ENCODE measurements at regions not wholly inside any gene's neighbourhood (a gene's known extent, or its start where the extent isn't known, plus 50 kb on each side); places are given as distances from the start of the nearest gene placed in this dataset.
A peak's percentile ranks its signal among the peaks of the same experiment; 100 is the strongest.

GRCh38 chr7:97573065-97573464, 158.8 kb upstream of the TAC1 start (continued):
- TF ChIP-seq SOX15 (CRISPR knock-in tag; IDR thresholded peaks at IDR 0.05) (no peak), E2F5 (CRISPR knock-in tag; IDR thresholded peaks at IDR 0.05) (no peak), FOXJ3 (CRISPR knock-in tag; IDR thresholded peaks at IDR 0.05; ENCODE audit: borderline replicate concordance) (no peak)

- CTCF ChIA-PET: no interaction called here
- Mint-ChIP-seq H3K4me1 (peaks cover 12% of the 10 kb centered on the region), H3K36me3 (no peaks in the 10 kb centered on the region), H3K4me3 (no peak overlapping the region), H3K9me3 (no peaks in the 10 kb centered on the region; the same call in none of the 2 replicates), H3K27me3 (ENCODE audit: low read depth) (no peaks in the 10 kb centered on the region; the same call in 1 of the 2 replicates), H3K27ac (no peak overlapping the region)
- POLR2A ChIA-PET: no interaction called here
- peak; percentile 88 for ATAC-seq
- TF ChIP-seq ZNF263 (CRISPR knock-in tag; IDR thresholded peaks at IDR 0.05; ENCODE audit: low read depth) (no peak), GTF2I (CRISPR knock-in tag; conservative IDR thresholded peaks at IDR 0.05) (no peak), RELA (CRISPR knock-in tag; IDR thresholded peaks at IDR 0.05; ENCODE audit: borderline replicate concordance) (no peak), ZNF423 (CRISPR knock-in tag; IDR thresholded peaks at IDR 0.05) (no peak), KAT7 (CRISPR knock-in tag; IDR thresholded peaks at IDR 0.05; ENCODE audit: borderline replicate concordance) (no peak), ZNF317 (CRISPR knock-in tag; IDR thresholded peaks at IDR 0.05; ENCODE audit: borderline replicate concordance, low read depth) (no peak), ZNF671 (CRISPR knock-in tag; IDR thresholded peaks at IDR 0.05) (no peak), ATF1 (CRISPR knock-in tag; IDR thresholded peaks at IDR 0.05) (no peak), ATF6 (CRISPR knock-in tag; IDR thresholded peaks at IDR 0.05) (no peak), ZBTB21 (CRISPR knock-in tag; IDR thresholded peaks at IDR 0.05; ENCODE audit: borderline replicate concordance) (no peak), FOXJ3 (CRISPR knock-in tag; IDR thresholded peaks at IDR 0.05; ENCODE audit: borderline replicate concordance) (no peak), IRF2 (CRISPR knock-in tag; IDR thresholded peaks at IDR 0.05; ENCODE audit: borderline replicate concordance, low read depth) (no peak), ARID4B (CRISPR knock-in tag; IDR thresholded peaks at IDR 0.05; ENCODE audit: borderline replicate concordance) (no peak)
- TF ChIP-seq, protein P1, sequence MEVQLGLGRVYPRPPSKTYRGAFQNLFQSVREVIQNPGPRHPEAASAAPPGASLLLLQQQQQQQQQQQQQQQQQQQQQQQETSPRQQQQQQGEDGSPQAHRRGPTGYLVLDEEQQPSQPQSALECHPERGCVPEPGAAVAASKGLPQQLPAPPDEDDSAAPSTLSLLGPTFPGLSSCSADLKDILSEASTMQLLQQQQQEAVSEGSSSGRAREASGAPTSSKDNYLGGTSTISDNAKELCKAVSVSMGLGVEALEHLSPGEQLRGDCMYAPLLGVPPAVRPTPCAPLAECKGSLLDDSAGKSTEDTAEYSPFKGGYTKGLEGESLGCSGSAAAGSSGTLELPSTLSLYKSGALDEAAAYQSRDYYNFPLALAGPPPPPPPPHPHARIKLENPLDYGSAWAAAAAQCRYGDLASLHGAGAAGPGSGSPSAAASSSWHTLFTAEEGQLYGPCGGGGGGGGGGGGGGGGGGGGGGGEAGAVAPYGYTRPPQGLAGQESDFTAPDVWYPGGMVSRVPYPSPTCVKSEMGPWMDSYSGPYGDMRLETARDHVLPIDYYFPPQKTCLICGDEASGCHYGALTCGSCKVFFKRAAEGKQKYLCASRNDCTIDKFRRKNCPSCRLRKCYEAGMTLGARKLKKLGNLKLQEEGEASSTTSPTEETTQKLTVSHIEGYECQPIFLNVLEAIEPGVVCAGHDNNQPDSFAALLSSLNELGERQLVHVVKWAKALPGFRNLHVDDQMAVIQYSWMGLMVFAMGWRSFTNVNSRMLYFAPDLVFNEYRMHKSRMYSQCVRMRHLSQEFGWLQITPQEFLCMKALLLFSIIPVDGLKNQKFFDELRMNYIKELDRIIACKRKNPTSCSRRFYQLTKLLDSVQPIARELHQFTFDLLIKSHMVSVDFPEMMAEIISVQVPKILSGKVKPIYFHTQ (CRISPR knock-in tag; IDR thresholded peaks at IDR 0.05): no peak
- DNase-seq (ENCODE audit: low spot score): no peak
Measured at GRCh38 chr7:97576043-97576442, 155.8 kb upstream of the TAC1 start.

Data from WTC11 (cell line).